GM19455 (cell line): ENCODE measurements at regions not wholly inside any gene's neighbourhood (a gene's known extent, or its start where the extent isn't known, plus 50 kb on each side); places are given as distances from the start of the nearest gene placed in this dataset.
"Not testable (repeated sequence)": the region's sequence is repeated elsewhere in the genome, so short reads cannot be mapped to it uniquely, and the experiment has no call there.

Source experiments
- ATAC-seq: cut with Tn5 transposase; IDR thresholded peaks from one replicate; pipeline ENCODE4 v1.9.1; 2021; ENCODE audit not compliant: unreplicated experiment

DNA sequence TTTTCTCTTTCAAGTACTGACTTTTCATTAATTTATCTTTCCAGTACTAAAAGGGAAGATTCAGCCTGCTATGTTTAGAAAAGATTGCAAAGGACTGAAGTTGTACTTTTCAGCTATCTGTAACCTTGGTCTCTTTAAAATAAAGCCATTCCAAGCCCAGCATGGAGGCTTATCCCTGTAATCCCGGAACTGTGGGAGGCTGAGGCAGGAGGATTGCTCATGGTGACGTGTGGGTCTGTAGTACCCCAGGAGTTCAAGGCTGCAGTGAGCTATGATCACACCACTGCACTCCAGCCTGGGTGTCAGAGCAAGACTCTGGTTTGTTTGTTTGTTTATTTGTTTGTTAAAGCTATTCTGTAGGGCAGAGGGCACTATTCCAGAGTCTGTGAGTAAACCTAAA, 50.6 kb upstream of the TMEM170B start:
- no peak for ATAC-seq

- no peak for ATAC-seq
Measured at GRCh38 chr6:11486486-11486885, 51.1 kb upstream of the TMEM170B start.

DNA sequence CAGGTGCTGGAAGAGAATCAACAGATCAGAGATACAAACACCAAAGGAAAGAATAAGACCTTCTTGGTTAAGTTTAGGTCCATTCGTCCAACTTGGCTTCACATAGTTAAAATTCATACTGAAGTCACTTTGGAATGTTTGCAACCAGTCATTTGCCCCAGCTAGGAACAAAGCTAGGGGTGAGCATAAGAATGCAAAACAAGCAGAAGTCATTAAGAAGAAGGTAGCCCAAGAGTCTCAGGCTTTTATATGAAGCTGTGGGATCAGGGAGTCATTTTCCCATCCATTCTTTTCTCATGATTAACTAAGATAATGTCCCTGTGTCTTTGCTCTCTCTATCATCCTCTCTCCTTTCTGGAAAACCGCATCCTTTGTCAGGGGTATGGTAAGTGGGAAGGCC, 51.5 kb upstream of the TMEM170B start:
- ATAC-seq, result no peak

DNA sequence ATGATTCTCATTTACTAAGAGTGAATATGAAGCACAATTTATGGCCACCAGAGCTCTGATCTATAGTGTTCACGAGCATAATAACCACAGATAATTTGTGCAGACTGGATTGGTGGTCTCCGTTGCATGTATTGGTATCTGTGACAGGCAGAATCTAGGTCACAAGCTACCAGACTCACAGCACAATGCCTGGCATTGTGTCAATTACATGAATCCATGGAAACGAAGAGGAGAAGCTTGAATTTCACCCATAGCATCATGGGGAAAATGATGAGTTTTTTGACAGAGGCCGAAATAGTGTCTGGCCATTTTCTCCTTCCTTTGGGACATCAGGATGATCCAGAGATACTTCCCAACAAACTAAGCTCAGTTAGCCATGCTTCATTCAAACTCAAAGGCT, 52.3 kb upstream of the TMEM170B start:
- no peak for ATAC-seq

DNA sequence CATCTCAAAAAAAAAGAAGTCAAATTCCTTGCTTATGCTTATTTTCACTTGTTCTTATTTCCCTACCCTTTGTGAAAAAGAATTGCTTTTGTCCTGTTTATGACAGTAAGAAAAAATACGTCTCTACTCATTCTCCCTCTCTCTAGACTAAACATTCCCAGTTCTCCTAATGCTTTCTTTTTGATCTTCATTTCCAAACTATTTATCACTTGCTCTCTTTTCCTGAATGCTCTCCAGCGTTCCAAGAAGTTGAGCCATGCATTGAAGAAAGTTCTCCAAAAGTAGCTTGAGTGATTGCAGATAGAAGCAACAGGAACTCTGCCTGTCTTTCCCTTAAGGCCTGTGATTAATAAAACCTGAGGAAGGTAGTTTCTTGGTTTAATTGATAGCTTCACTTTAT, 53.1 kb upstream of the TMEM170B start:
- ATAC-seq, result no peak

GRCh38 chr6:11482616-11483015, 54.9 kb upstream of the TMEM170B start:
- no peak for ATAC-seq

- ATAC-seq, result no peak
Measured at GRCh38 chr6:11480541-11480940, 57.0 kb upstream of the TMEM170B start.

DNA sequence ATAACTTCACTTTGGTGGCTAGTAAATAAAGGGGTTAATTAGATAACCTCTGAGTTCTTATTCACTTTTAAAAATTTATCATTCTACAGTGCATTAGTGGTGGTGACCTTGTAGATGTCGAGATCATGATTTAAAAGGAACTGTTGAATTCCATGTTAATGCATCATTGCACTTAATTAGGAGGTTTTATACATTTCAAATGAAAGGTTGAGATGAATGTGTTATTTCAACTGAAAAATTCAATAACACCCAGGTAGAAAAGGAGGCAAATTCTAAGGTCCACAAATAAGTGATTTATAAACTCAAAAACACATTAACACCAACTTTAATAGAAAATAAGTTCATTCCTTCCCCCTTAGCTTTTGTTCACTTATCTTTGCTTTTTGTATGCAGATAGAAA, 58.3 kb upstream of the TMEM170B start:
- ATAC-seq, result no peak

GRCh38 chr6:11478586-11478985, 59.0 kb upstream of the TMEM170B start:
- ATAC-seq, result no peak

DNA sequence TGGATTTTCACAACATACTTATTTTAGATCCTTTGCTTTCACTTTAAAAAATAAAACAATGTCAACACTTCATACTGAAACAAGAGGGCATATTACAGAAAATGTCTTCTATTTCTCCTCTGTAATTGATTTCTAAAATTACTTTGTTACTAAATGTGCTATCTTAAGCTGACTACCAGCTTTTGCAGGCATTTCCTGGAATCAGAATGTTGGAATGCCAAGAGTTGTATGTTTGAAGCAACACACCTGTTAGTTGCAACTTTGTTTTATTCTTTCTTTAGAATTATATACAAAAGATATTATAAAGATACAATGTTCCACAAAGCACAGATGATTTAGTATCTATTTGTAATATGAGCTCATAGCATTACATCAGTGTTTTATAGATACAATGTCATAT, 62.5 kb upstream of the TMEM170B start:
- no peak for ATAC-seq

GRCh38 chr6:11473008-11473740, 64.4 kb upstream of the TMEM170B start:
- ATAC-seq, result no peak

GRCh38 chr6:11471261-11471660, 66.3 kb upstream of the TMEM170B start:
- ATAC-seq, result no peak

DNA sequence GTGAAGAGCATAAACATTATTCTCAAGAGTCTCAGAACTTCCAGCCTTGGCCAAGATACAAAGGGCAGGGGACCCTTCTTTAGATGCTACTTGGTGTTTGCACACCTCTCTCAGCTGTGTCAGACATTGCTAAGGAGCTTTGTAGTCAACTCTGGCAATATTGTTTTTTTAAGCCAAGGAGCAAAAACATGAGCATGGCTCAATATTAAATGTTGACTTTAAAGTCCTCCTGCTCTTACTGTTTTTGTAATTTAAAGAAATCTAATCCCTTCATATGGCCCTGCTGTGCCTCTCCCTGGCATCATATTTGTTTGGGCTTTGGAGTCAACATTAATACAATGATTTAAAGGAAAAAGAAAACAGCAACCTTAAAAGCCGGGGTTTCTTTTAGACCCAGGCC, 67.9 kb upstream of the TMEM170B start:
- ATAC-seq, result no peak

- ATAC-seq, result not testable (repeated sequence)
Measured at GRCh38 chr6:11468271-11468670, 69.3 kb upstream of the TMEM170B start.

GRCh38 chr6:11467364-11467763, 70.2 kb upstream of the TMEM170B start:
- no peak for ATAC-seq

- no peak for ATAC-seq
Measured at GRCh38 chr6:11463398-11463780, 74.2 kb upstream of the TMEM170B start.

GRCh38 chr6:11462742-11463397, 74.7 kb upstream of the TMEM170B start:
- no peak for ATAC-seq

GRCh38 chr6:11460837-11461661, 76.5 kb upstream of the TMEM170B start:
- ATAC-seq, result peak; percentile 70

- peak; percentile 46 for ATAC-seq
Measured at GRCh38 chr6:11460001-11460668, 77.4 kb upstream of the TMEM170B start.

GRCh38 chr6:11459079-11459610, 78.4 kb upstream of the TMEM170B start:
- peak; percentile 48 for ATAC-seq

DNA sequence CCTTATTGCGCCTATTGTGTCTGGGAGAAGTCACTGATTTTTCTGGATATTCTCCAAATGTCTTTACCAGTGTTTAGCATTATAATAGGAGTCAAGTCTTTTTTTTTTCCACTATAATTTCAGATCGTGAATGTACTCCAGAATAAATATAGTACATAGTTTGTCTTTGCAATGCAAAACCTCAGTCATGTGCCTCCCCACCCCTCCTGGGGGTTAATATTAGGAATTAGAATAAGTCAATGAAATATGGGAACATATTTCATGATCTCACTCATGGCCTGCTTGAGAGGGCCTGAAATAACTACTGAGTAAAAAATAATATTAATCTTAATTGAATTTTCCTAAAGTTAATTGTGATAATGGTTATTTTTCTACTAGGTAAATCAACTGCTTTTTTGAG, 79.0 kb upstream of the TMEM170B start:
- no peak for ATAC-seq
